ENCODE measurements at regions not wholly inside any gene's neighbourhood (a gene's known extent, or its start where the extent isn't known, plus 50 kb on each side); places are given as distances from the start of the nearest gene placed in this dataset.

DNA sequence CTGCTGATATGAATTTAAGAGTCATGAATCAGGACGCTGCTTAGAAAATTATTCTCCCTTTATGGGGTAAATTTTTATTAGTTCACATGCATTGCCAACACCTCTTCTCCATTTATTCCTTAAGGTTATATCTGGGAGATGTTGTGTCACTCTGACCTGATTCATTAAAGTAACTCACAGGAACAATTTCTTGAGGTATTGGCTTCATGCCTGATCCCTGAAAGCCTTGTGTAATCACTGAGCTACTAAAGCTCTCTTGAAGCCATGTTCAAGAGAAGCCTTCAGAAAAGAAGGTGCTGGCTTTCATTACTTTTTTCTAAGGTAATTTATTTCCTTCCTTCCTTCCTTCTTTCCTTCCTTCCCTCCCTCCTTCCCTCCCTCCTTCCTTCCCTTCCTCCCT is 420.6 kb downstream of the RAB38 start:
- Histone ChIP-seq H3K36me3 (ENCODE audit: control insufficient read depth in 2 of 3, insufficient read depth in 3 of 3, low read length in 3 of 3) (no peaks in the 10 kb centered on the region), H3K27me3 (ENCODE audit: control insufficient read depth, insufficient read depth, low read length) (no peaks in the 10 kb centered on the region), H3K9me3 (ENCODE audit: control insufficient read depth in 2 of 3, insufficient read depth in 1 of 3, low read length in 3 of 3) (no peaks in the 10 kb centered on the region), H3K27ac (ENCODE audit: low read depth in 2 of 2, low read length in 2 of 2) (no peak overlapping the region), H3K4me1 (ENCODE audit: control insufficient read depth in 2 of 3, insufficient read depth in 2 of 3, low read depth in 1 of 3, low read length in 3 of 3) (no peaks in the 10 kb centered on the region), H3K9ac (ENCODE audit: low read length in 3 of 3) (no peak overlapping the region), H3K4me3 (ENCODE audit: low read length in 3 of 3) (no peak overlapping the region)
- FAIRE-seq (no peak), DNase-seq (no peak)
- TF ChIP-seq, protein P1, sequence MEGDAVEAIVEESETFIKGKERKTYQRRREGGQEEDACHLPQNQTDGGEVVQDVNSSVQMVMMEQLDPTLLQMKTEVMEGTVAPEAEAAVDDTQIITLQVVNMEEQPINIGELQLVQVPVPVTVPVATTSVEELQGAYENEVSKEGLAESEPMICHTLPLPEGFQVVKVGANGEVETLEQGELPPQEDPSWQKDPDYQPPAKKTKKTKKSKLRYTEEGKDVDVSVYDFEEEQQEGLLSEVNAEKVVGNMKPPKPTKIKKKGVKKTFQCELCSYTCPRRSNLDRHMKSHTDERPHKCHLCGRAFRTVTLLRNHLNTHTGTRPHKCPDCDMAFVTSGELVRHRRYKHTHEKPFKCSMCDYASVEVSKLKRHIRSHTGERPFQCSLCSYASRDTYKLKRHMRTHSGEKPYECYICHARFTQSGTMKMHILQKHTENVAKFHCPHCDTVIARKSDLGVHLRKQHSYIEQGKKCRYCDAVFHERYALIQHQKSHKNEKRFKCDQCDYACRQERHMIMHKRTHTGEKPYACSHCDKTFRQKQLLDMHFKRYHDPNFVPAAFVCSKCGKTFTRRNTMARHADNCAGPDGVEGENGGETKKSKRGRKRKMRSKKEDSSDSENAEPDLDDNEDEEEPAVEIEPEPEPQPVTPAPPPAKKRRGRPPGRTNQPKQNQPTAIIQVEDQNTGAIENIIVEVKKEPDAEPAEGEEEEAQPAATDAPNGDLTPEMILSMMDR (IDR thresholded peaks at IDR 0.05; ENCODE audit: borderline replicate concordance, extremely low read depth, insufficient read depth) = no peak
- intact Hi-C loops (cut with DNase I) = no loop called here

DNA sequence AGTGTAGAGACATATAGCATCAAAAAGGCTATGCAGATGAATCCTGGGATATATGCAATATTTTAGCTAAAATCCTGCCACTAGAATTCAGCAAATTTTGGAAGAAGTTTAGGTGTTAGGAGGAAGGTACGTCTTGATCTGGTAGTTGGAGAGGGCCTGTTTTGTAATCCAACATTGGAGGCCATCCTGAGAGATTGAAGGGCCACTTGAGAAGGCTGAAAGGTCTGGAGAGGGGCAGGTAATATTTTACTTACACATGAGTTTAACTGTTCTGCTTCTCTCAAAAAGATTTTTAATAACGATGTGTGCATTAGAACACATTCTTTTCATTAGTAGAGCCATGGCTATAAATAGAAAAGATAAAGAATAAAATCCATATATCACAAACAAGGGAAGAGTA is 422.1 kb downstream of the RAB38 start:
- TF ChIP-seq, protein P1 (IDR thresholded peaks at IDR 0.05; ENCODE audit: borderline replicate concordance, extremely low read depth, insufficient read depth) = no peak
- H3K9ac ChIP-seq (ENCODE audit: low read length in 3 of 3) = no peak overlapping the region
- no peak for FAIRE-seq
- no peak for DNase-seq
- H3K27ac ChIP-seq (ENCODE audit: low read depth in 2 of 2, low read length in 2 of 2) = no peak overlapping the region
- no peaks in the 10 kb centered on the region for H3K27me3 ChIP-seq (ENCODE audit: control insufficient read depth, insufficient read depth, low read length)
- H3K4me1 ChIP-seq (ENCODE audit: control insufficient read depth in 2 of 3, insufficient read depth in 2 of 3, low read depth in 1 of 3, low read length in 3 of 3) = no peaks in the 10 kb centered on the region
- no peaks in the 10 kb centered on the region for H3K36me3 ChIP-seq (ENCODE audit: control insufficient read depth in 2 of 3, insufficient read depth in 3 of 3, low read length in 3 of 3)
- intact Hi-C loops (cut with DNase I) = no loop called here
- no peak overlapping the region for H3K4me3 ChIP-seq (ENCODE audit: low read length in 3 of 3)
- H3K9me3 ChIP-seq (ENCODE audit: control insufficient read depth in 2 of 3, insufficient read depth in 1 of 3, low read length in 3 of 3) = no peaks in the 10 kb centered on the region

DNA sequence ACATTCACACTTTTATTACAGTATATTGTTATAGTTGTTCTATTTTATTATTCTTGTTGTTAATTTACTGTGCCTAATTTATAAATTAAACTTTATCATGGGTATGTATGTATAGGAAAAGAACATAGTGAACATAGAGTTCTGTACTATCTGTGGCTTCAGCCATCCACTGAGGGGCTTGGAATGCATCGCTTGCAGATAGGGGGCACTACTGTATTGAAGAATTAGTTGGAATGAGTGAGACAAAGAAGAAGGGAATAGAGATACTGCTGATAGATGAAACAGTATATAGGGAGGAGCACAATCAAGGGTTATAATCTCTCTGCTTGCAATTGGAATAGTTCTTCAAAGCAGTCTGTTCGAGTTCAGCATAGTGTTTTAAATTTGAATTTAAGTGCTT is 432.2 kb downstream of the RAB38 start:
- Histone ChIP-seq H3K36me3 (ENCODE audit: control insufficient read depth in 2 of 3, insufficient read depth in 3 of 3, low read length in 3 of 3) (no peaks in the 10 kb centered on the region), H3K9ac (ENCODE audit: low read length in 3 of 3) (no peak overlapping the region), H3K4me1 (ENCODE audit: control insufficient read depth in 2 of 3, insufficient read depth in 2 of 3, low read depth in 1 of 3, low read length in 3 of 3) (no peaks in the 10 kb centered on the region), H3K4me3 (ENCODE audit: low read length in 3 of 3) (no peak overlapping the region), H3K9me3 (ENCODE audit: control insufficient read depth in 2 of 3, insufficient read depth in 1 of 3, low read length in 3 of 3) (no peaks in the 10 kb centered on the region), H3K27ac (ENCODE audit: low read depth in 2 of 2, low read length in 2 of 2) (no peak overlapping the region), H3K27me3 (ENCODE audit: control insufficient read depth, insufficient read depth, low read length) (no peaks in the 10 kb centered on the region)
- DNase-seq (no peak), FAIRE-seq (no peak)
- intact Hi-C loops (cut with DNase I) = no loop called here
- TF ChIP-seq, protein P1 (IDR thresholded peaks at IDR 0.05; ENCODE audit: borderline replicate concordance, extremely low read depth, insufficient read depth) = no peak

DNA sequence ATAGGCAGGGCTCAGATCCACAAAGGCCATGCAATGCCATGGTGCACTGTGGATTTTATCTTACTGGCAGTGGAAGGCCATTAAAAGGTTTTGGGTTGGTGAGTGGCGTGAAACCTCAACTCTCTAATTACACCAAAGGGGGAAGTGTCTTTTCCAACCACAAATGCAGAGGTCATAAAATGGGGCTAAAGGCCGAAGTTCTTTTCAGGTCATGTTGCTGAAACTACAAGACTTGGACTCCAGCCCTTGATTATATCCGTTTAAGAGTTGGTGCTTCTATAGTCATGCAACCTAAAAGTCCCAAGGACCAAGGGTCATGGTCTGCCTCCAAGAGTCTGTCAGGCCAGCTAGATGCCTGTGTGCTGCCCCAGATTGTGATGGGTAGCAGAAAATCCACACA is 434.3 kb downstream of the RAB38 start:
- FAIRE-seq (no peak), DNase-seq (no peak)
- Histone ChIP-seq H3K27me3 (ENCODE audit: control insufficient read depth, insufficient read depth, low read length) (no peaks in the 10 kb centered on the region), H3K9ac (ENCODE audit: low read length in 3 of 3) (no peak overlapping the region), H3K4me1 (ENCODE audit: control insufficient read depth in 2 of 3, insufficient read depth in 2 of 3, low read depth in 1 of 3, low read length in 3 of 3) (no peaks in the 10 kb centered on the region), H3K36me3 (ENCODE audit: control insufficient read depth in 2 of 3, insufficient read depth in 3 of 3, low read length in 3 of 3) (no peaks in the 10 kb centered on the region), H3K4me3 (ENCODE audit: low read length in 3 of 3) (no peak overlapping the region), H3K9me3 (ENCODE audit: control insufficient read depth in 2 of 3, insufficient read depth in 1 of 3, low read length in 3 of 3) (no peaks in the 10 kb centered on the region), H3K27ac (ENCODE audit: low read depth in 2 of 2, low read length in 2 of 2) (no peak overlapping the region)
- TF ChIP-seq, protein P1 (IDR thresholded peaks at IDR 0.05; ENCODE audit: borderline replicate concordance, extremely low read depth, insufficient read depth) = no peak
- intact Hi-C loops (cut with DNase I) = no loop called here
